IPS DF 6.9 (cell line): ENCODE measurements at regions not wholly inside any gene's neighbourhood (a gene's known extent, or its start where the extent isn't known, plus 50 kb on each side); places are given as distances from the start of the nearest gene placed in this dataset.
"Not testable (repeated sequence)": the region's sequence is repeated elsewhere in the genome, so short reads cannot be mapped to it uniquely, and the experiment has no call there.

Experiments
- DNase-seq: peaks from one replicate; pipeline ENCODE4 v3.0.0-alpha.2; 2013; ENCODE audit warnings: low read depth, low spot score
- H3K27ac ChIP-seq: one replicate; pipeline ENCODE4 v1.5.1; 2013; ENCODE audit warnings: low read length, control low read depth
- H3K27me3 ChIP-seq: 2 replicates; pipeline ENCODE4 v1.6.1; 2013; ENCODE audit warnings: mild to moderate bottlenecking, low read length; ENCODE audit not compliant: control insufficient read depth, insufficient read depth
- H3K36me3 ChIP-seq: 2 replicates; pipeline ENCODE4 v1.6.1; 2013; ENCODE audit warnings: low read length; ENCODE audit not compliant: control insufficient read depth, insufficient read depth
- H3K4me1 ChIP-seq: 2 replicates; pipeline ENCODE4 v1.6.1; 2013; ENCODE audit warnings: low read length; ENCODE audit not compliant: control insufficient read depth, insufficient read depth
- H3K4me3 ChIP-seq: 2 replicates; pipeline ENCODE4 v1.5.1; 2013; ENCODE audit warnings: mild to moderate bottlenecking, low read length
- H3K9me3 ChIP-seq: 2 replicates; pipeline ENCODE4 v1.6.1; 2013; ENCODE audit warnings: low read length, inconsistent platforms; ENCODE audit not compliant: control insufficient read depth, insufficient read depth
- WGBS: extraction: QIAGEN DNeasy Blood & Tissue Kit; methylation state at CpG from one replicate; pipeline ENCODE4 v1.1.7; 2013; ENCODE audit warnings: mixed read lengths, missing lambda C conversion rate; ENCODE audit not compliant: insufficient read length, insufficient coverage; 5-methylcytosine and 5-hydroxymethylcytosine counted together

- no peaks in the 10 kb centered on the region for H3K27me3 ChIP-seq
- DNase-seq: no peak
- H3K36me3 ChIP-seq: no peaks in the 10 kb centered on the region
- no peak overlapping the region for H3K27ac ChIP-seq
- no peaks in the 10 kb centered on the region; the same call in 1 of the 2 replicates for H3K9me3 ChIP-seq
- H3K4me1 ChIP-seq: no peaks in the 10 kb centered on the region
- H3K4me3 ChIP-seq: no peak overlapping the region
- no CpG with 5 or more reads among the region's 7 CpGs for WGBS
Observed at GRCh38 chr7:46107610-46108217, 186.6 kb upstream of the IGFBP3 start.

- no peak for DNase-seq
- WGBS: no CpG with 5 or more reads among the region's 1 CpG
Observed at GRCh38 chr7:46100521-46100920, 179.4 kb upstream of the IGFBP3 start.

GRCh38 chr7:46099076-46099475, 178.0 kb upstream of the IGFBP3 start:
- no peaks in the 10 kb centered on the region for H3K9me3 ChIP-seq
- WGBS: no CpG with 5 or more reads among the region's 1 CpG
- H3K4me1 ChIP-seq: no peaks in the 10 kb centered on the region
- no peaks in the 10 kb centered on the region for H3K27me3 ChIP-seq
- no peak overlapping the region for H3K27ac ChIP-seq
- no peak overlapping the region for H3K4me3 ChIP-seq
- no peak for DNase-seq
- no peaks in the 10 kb centered on the region for H3K36me3 ChIP-seq

More at GRCh38 chr7:46100521-46100920, 179.4 kb upstream of the IGFBP3 start:
- Histone ChIP-seq H3K9me3 (no peaks in the 10 kb centered on the region), H3K4me1 (no peaks in the 10 kb centered on the region), H3K36me3 (no peaks in the 10 kb centered on the region), H3K27ac (no peak overlapping the region), H3K4me3 (no peak overlapping the region), H3K27me3 (no peaks in the 10 kb centered on the region)

GRCh38 chr7:46091071-46091470, 170.0 kb upstream of the IGFBP3 start:
- no peaks in the 10 kb centered on the region for H3K36me3 ChIP-seq
- H3K27ac ChIP-seq: no peak overlapping the region
- no CpG with 5 or more reads among the region's 1 CpG for WGBS
- no peaks in the 10 kb centered on the region for H3K27me3 ChIP-seq
- H3K4me3 ChIP-seq: no peak overlapping the region
- H3K9me3 ChIP-seq: no peaks in the 10 kb centered on the region
- no peak for DNase-seq
- no peaks in the 10 kb centered on the region for H3K4me1 ChIP-seq

- no peaks in the 10 kb centered on the region for H3K4me1 ChIP-seq
- H3K9me3 ChIP-seq: no peaks in the 10 kb centered on the region
- no peaks in the 10 kb centered on the region for H3K27me3 ChIP-seq
- H3K4me3 ChIP-seq: no peak overlapping the region
- DNase-seq: no peak
- no peak overlapping the region for H3K27ac ChIP-seq
- H3K36me3 ChIP-seq: no peaks in the 10 kb centered on the region
- no CpG with 5 or more reads among the region's 1 CpG for WGBS
Observed at GRCh38 chr7:46089281-46089680, 168.2 kb upstream of the IGFBP3 start.

- not testable (repeated sequence) for H3K27me3 ChIP-seq, H3K4me1 ChIP-seq, H3K9me3 ChIP-seq, DNase-seq, H3K36me3 ChIP-seq, H3K27ac ChIP-seq, H3K4me3 ChIP-seq
- no CpG with 5 or more reads among the region's 2 CpGs for WGBS
Observed at GRCh38 chr7:46088486-46088885, 167.4 kb upstream of the IGFBP3 start.

GRCh38 chr7:46080595-46081159, 159.6 kb upstream of the IGFBP3 start:
- Histone ChIP-seq H3K4me3 (no peak overlapping the region), H3K27me3 (no peaks in the 10 kb centered on the region), H3K36me3 (no peaks in the 10 kb centered on the region), H3K4me1 (no peaks in the 10 kb centered on the region), H3K27ac (no peak overlapping the region), H3K9me3 (no peaks in the 10 kb centered on the region)
- DNase-seq: no peak
- no CpG with 5 or more reads among the region's 4 CpGs for WGBS

- Histone ChIP-seq H3K27me3 (no peaks in the 10 kb centered on the region), H3K4me3 (no peak overlapping the region), H3K9me3 (no peaks in the 10 kb centered on the region), H3K4me1 (no peaks in the 10 kb centered on the region), H3K36me3 (no peaks in the 10 kb centered on the region), H3K27ac (no peak overlapping the region)
- DNase-seq: no peak
- no CpG with 5 or more reads among the region's 2 CpGs for WGBS
Observed at GRCh38 chr7:46079421-46079820, 158.3 kb upstream of the IGFBP3 start.

GRCh38 chr7:46076527-46076926, 155.5 kb upstream of the IGFBP3 start:
- no CpG with 5 or more reads among the region's 1 CpG for WGBS

GRCh38 chr7:46072722-46073121, 151.7 kb upstream of the IGFBP3 start:
- no peaks in the 10 kb centered on the region for H3K36me3 ChIP-seq
- H3K27ac ChIP-seq: no peak overlapping the region
- no peak for DNase-seq
- H3K27me3 ChIP-seq: no peaks in the 10 kb centered on the region
- H3K9me3 ChIP-seq: no peaks in the 10 kb centered on the region
- H3K4me1 ChIP-seq: no peaks in the 10 kb centered on the region
- H3K4me3 ChIP-seq: no peak overlapping the region

More at GRCh38 chr7:46076527-46076926, 155.5 kb upstream of the IGFBP3 start:
- H3K4me3 ChIP-seq: no peak overlapping the region
- DNase-seq: no peak
- no peaks in the 10 kb centered on the region for H3K9me3 ChIP-seq
- H3K36me3 ChIP-seq: no peaks in the 10 kb centered on the region
- no peaks in the 10 kb centered on the region for H3K4me1 ChIP-seq
- H3K27me3 ChIP-seq: no peaks in the 10 kb centered on the region
- H3K27ac ChIP-seq: no peak overlapping the region

- H3K9me3 ChIP-seq: no peaks in the 10 kb centered on the region
- no peaks in the 10 kb centered on the region for H3K4me1 ChIP-seq
- H3K4me3 ChIP-seq: no peak overlapping the region
- no peaks in the 10 kb centered on the region for H3K36me3 ChIP-seq
- H3K27me3 ChIP-seq: no peaks in the 10 kb centered on the region
- DNase-seq: no peak
- no peak overlapping the region for H3K27ac ChIP-seq
- no CpG with 5 or more reads among the region's 1 CpG for WGBS
Observed at GRCh38 chr7:46071601-46072000, 150.5 kb upstream of the IGFBP3 start.
